HEK293 (cell line): ENCODE measurements at regions not wholly inside any gene's neighbourhood (a gene's known extent, or its start where the extent isn't known, plus 50 kb on each side); places are given as distances from the start of the nearest gene placed in this dataset.

Experiments
- CTCF ChIA-PET: fragments of 350-600 bp; formaldehyde crosslinking; extraction: SDS; loops from one replicate; lab custom pipeline; 2021; ENCODE audit warnings: antibody characterized with exemption; lab: Yijun Ruan, JAX
- POLR2A ChIA-PET: fragments of 300-600 bp; formaldehyde crosslinking; extraction: SDS; loops from one replicate; lab custom pipeline; 2020; ENCODE audit warnings: antibody characterized with exemption, inconsistent platforms; lab: Yijun Ruan, JAX
- H3K27ac ChIP-seq: fragments of 200-500 bp; sonication (Bioruptor generic); 2 replicates; pipeline ENCODE4 v1.5.1; 2014; ENCODE audit warnings: low read depth, low read length, control low read depth, inconsistent platforms; ENCODE audit errors: extremely low read depth
- H3K36me3 ChIP-seq, 2 experiments: fragments of 200-500 bp in 1 of 2; sonication (Bioruptor generic) in 1 of 2; 1 replicate in 1 of 2; 2 replicates in 1 of 2; pipeline ENCODE4 v1.5.1; 2014 to 2017; ENCODE audit warnings: inconsistent platforms in 2 of 2, low read length in 2 of 2; ENCODE audit not compliant: control insufficient read depth in 2 of 2, insufficient read depth in 1 of 2
- H3K4me1 ChIP-seq: fragments of 200-500 bp; sonication (Bioruptor generic); 2 replicates; pipeline ENCODE4 v1.5.1; 2014; ENCODE audit warnings: mild to moderate bottlenecking, low read length, inconsistent platforms; ENCODE audit not compliant: control insufficient read depth, insufficient read depth
- H3K4me3 ChIP-seq: 2 replicates; pipeline ENCODE4 v1.5.1; 2011; ENCODE audit warnings: low read depth, mild to moderate bottlenecking, control low read depth, low read length, moderate library complexity
- H3K9me3 ChIP-seq: fragments of 200-500 bp; sonication (Bioruptor generic); 2 replicates; pipeline ENCODE4 v1.5.1; 2014; ENCODE audit warnings: low read depth, low read length, inconsistent platforms; ENCODE audit not compliant: control insufficient read depth, insufficient read depth
- EGR2 ChIP-seq: fragments of 450-650 bp; formaldehyde crosslinking; IDR thresholded peaks from 2 replicates; pipeline ENCODE4 v1.5.1; 2016; ENCODE audit warnings: low read depth, missing biosample characterization, missing genetic modification characterization
- GLI2 ChIP-seq: fragments of 450-650 bp; formaldehyde crosslinking; IDR thresholded peaks from 2 replicates; pipeline ENCODE4; 2017; ENCODE audit warnings: missing biosample characterization, missing genetic modification characterization, low read depth, borderline replicate concordance
- SP7 ChIP-seq: fragments of 450-650 bp; formaldehyde crosslinking; IDR thresholded peaks from 2 replicates; pipeline ENCODE4 v1.5.1; 2016; ENCODE audit warnings: missing biosample characterization, missing genetic modification characterization
- ZBTB48 ChIP-seq: fragments of 450-650 bp; formaldehyde crosslinking; IDR thresholded peaks from 2 replicates; pipeline ENCODE4 v1.5.1; 2016; ENCODE audit warnings: missing biosample characterization, missing genetic modification characterization
- ZFP3 ChIP-seq: fragments of 450-650 bp; formaldehyde crosslinking; IDR thresholded peaks from 2 replicates; pipeline ENCODE4 v1.5.1; 2016; ENCODE audit warnings: low read depth, missing biosample characterization, missing genetic modification characterization
- ZNF16 ChIP-seq: fragments of 450-650 bp; formaldehyde crosslinking; IDR thresholded peaks from 2 replicates; pipeline ENCODE4 v1.5.1; 2016; ENCODE audit warnings: low read depth, missing biosample characterization, missing genetic modification characterization
- ZNF223 ChIP-seq: fragments of 450-650 bp; formaldehyde crosslinking; IDR thresholded peaks from 2 replicates; pipeline ENCODE4 v1.5.1; 2016; ENCODE audit warnings: missing biosample characterization, missing genetic modification characterization
- ZNF23 ChIP-seq: fragments of 450-650 bp; formaldehyde crosslinking; IDR thresholded peaks from 2 replicates; pipeline ENCODE4 v1.5.1; 2016; ENCODE audit warnings: missing biosample characterization, missing genetic modification characterization, borderline replicate concordance
- ZNF350 ChIP-seq: fragments of 450-650 bp; formaldehyde crosslinking; IDR thresholded peaks from 2 replicates; pipeline ENCODE4 v1.5.0; 2017; ENCODE audit warnings: missing biosample characterization, mild to moderate bottlenecking, missing genetic modification characterization
- ZNF473 ChIP-seq: fragments of 450-650 bp; formaldehyde crosslinking; IDR thresholded peaks from 2 replicates; pipeline ENCODE4 v1.5.1; 2017; ENCODE audit warnings: missing biosample characterization, missing genetic modification characterization
- ZNF501 ChIP-seq: fragments of 450-650 bp; formaldehyde crosslinking; IDR thresholded peaks from 2 replicates; pipeline ENCODE4 v1.5.1; 2016; ENCODE audit warnings: missing biosample characterization, missing genetic modification characterization
- ZNF521 ChIP-seq: fragments of 450-650 bp; formaldehyde crosslinking; IDR thresholded peaks from 2 replicates; pipeline ENCODE4 v1.5.1; 2017; ENCODE audit warnings: missing biosample characterization, mild to moderate bottlenecking, missing genetic modification characterization
- ZNF701 ChIP-seq: fragments of 450-650 bp; formaldehyde crosslinking; IDR thresholded peaks from 2 replicates; pipeline ENCODE4 v1.5.1; 2016; ENCODE audit warnings: missing biosample characterization, missing genetic modification characterization
- ZNF768 ChIP-seq: fragments of 450-650 bp; formaldehyde crosslinking; IDR thresholded peaks from 2 replicates; pipeline ENCODE4 v1.5.1; 2018; ENCODE audit warnings: missing biosample characterization, mild to moderate bottlenecking, missing genetic modification characterization
- ZNF791 ChIP-seq: fragments of 450-650 bp; formaldehyde crosslinking; IDR thresholded peaks from 2 replicates; pipeline ENCODE4 v1.5.1; 2016; ENCODE audit warnings: missing biosample characterization, missing genetic modification characterization
- ZSCAN23 ChIP-seq: fragments of 450-650 bp; formaldehyde crosslinking; IDR thresholded peaks from 2 replicates; pipeline ENCODE4 v1.5.1; 2016; ENCODE audit warnings: missing biosample characterization, missing genetic modification characterization
- TF ChIP-seq, protein P1 (sequence below): fragments of 450-650 bp; formaldehyde crosslinking; IDR thresholded peaks from 2 replicates; pipeline ENCODE4; 2016; ENCODE audit warnings: missing biosample characterization, missing genetic modification characterization
- TF ChIP-seq, protein P2 (sequence below): fragments of 450-650 bp; formaldehyde crosslinking; IDR thresholded peaks from 2 replicates; pipeline ENCODE4 v1.5.1; 2016; ENCODE audit warnings: missing biosample characterization, missing genetic modification characterization
- TF ChIP-seq, protein P3 (sequence below): fragments of 450-650 bp; formaldehyde crosslinking; IDR thresholded peaks from 2 replicates; pipeline ENCODE4 v1.5.1; 2017; ENCODE audit warnings: missing biosample characterization, missing genetic modification characterization
- TF ChIP-seq, protein P4 (sequence below): fragments of 450-650 bp; formaldehyde crosslinking; IDR thresholded peaks from 2 replicates; pipeline ENCODE4 v1.5.1; 2017; ENCODE audit warnings: missing biosample characterization, missing genetic modification characterization
- TF ChIP-seq, protein P5 (sequence below): fragments of 450-650 bp; formaldehyde crosslinking; IDR thresholded peaks from 2 replicates; pipeline ENCODE4 v1.5.1; 2016; ENCODE audit warnings: missing biosample characterization, missing genetic modification characterization

DNA sequence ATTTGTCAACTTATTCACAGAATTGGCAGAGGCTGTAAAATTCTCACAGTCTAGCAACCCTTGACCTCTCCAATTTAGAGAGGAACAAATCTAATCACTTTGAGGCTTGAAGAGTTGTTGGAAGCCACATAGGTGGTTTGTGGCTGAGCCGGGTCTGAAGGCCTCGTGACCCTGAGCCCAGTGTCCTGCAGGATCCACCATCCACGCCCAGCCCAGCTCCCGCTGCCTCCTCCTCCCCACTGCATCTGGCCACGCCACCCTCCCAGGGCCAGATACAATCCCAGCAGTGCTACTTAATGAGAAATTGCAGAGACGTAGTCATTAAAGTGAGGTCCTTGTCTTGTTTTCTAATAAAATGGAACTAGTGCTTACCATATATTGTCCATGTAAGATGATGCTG, 81.4 kb upstream of the SHH start (continued):
- TF ChIP-seq ZNF16 (tag by site-specific recombination): no peak

DNA sequence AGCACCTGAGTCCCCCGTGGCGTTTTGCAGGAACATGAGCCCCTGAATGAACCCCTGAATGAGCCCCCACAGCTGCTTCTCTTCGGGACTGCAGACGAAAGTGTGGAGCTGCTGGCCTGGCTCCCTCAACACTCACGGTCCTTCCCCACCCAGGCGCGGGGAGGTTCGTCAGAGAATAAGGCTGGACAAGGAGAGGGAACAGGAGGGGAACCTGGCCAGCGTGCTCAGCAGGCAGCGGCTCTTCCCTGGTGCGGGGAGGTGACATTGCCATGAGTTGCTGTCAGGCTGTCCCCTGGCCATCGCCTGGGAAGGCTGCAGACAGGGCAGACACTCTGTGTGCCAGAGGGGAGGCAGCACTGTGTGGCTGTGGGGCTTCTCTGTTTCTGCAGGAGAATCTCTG, 80.9 kb upstream of the SHH start:
- TF ChIP-seq, protein P1, sequence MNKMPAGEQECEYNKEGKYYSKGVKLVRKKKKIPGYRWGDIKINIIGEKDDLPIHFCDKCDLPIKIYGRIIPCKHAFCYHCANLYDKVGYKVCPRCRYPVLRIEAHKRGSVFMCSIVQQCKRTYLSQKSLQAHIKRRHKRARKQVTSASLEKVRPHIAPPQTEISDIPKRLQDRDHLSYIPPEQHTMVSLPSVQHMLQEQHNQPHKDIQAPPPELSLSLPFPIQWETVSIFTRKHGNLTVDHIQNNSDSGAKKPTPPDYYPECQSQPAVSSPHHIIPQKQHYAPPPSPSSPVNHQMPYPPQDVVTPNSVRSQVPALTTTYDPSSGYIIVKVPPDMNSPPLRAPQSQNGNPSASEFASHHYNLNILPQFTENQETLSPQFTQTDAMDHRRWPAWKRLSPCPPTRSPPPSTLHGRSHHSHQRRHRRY (tag by site-specific recombination): no peak
- TF ChIP-seq ZNF768 (tag by site-specific recombination): no peak
- no peak for TF ChIP-seq ZFP3
- TF ChIP-seq, protein P2, sequence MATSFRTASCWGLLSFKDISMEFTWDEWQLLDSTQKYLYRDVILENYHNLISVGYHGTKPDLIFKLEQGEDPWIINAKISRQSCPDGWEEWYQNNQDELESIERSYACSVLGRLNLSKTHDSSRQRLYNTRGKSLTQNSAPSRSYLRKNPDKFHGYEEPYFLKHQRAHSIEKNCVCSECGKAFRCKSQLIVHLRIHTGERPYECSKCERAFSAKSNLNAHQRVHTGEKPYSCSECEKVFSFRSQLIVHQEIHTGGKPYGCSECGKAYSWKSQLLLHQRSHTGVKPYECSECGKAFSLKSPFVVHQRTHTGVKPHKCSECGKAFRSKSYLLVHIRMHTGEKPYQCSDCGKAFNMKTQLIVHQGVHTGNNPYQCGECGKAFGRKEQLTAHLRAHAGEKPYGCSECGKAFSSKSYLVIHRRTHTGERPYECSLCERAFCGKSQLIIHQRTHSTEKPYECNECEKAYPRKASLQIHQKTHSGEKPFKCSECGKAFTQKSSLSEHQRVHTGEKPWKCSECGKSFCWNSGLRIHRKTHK (tag by site-specific recombination): no peak
- TF ChIP-seq, protein P3, sequence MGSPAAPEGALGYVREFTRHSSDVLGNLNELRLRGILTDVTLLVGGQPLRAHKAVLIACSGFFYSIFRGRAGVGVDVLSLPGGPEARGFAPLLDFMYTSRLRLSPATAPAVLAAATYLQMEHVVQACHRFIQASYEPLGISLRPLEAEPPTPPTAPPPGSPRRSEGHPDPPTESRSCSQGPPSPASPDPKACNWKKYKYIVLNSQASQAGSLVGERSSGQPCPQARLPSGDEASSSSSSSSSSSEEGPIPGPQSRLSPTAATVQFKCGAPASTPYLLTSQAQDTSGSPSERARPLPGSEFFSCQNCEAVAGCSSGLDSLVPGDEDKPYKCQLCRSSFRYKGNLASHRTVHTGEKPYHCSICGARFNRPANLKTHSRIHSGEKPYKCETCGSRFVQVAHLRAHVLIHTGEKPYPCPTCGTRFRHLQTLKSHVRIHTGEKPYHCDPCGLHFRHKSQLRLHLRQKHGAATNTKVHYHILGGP (tag by site-specific recombination): no peak
- H3K4me1 ChIP-seq: no peaks in the 10 kb centered on the region
- H3K36me3 ChIP-seq: no peaks in the 10 kb centered on the region
- no peaks in the 10 kb centered on the region for H3K9me3 ChIP-seq
- H3K4me3 ChIP-seq: no peak overlapping the region
- H3K27ac ChIP-seq: no peak overlapping the region
- POLR2A ChIA-PET: no interaction called here
- CTCF ChIA-PET: no interaction called here

DNA sequence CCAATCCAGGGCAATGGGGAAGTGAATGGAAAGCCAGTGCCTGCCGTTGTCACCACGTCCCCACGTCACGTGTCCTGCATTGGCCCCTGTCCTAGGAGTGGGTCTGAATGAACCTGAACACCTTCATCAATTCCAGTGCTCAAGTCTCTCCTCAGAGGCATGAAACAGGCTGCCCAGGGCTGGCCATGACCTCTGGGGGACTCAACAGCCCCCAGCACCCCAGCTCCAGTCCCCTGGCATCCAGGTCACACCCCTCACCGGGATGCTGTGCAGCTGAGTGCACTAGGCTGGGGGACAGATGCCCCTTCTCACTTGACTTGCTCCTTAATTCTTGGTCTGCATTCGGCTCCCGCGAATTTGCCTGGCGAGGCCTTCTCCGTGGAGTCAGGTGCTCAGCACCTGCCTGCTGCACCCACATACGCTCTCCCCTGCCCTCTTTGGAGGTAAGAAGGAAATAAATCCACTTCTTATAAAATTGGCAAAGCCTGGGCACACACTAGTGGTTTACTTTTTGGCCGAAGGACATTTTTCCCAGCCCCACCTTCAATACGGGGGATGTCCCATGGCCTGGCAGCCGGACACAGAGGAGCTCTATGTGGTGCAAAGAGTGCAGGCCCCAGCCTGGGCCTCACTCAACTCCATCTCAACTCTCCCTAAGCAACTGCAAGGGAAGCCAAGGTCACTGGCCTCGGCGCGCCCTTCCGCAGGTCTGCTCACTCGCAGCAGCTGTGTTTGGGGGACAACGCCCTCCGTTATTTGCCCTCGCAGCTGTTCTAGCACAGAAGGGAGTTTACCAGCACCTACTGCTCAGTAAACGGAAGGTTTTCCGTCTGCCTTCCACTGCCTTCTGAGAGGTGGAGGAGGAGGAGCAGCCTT, 77.6 kb upstream of the SHH start:
- TF ChIP-seq ZNF23 (tag by site-specific recombination) (no peak), EGR2 (tag by site-specific recombination) (no peak)
- TF ChIP-seq, protein P4, sequence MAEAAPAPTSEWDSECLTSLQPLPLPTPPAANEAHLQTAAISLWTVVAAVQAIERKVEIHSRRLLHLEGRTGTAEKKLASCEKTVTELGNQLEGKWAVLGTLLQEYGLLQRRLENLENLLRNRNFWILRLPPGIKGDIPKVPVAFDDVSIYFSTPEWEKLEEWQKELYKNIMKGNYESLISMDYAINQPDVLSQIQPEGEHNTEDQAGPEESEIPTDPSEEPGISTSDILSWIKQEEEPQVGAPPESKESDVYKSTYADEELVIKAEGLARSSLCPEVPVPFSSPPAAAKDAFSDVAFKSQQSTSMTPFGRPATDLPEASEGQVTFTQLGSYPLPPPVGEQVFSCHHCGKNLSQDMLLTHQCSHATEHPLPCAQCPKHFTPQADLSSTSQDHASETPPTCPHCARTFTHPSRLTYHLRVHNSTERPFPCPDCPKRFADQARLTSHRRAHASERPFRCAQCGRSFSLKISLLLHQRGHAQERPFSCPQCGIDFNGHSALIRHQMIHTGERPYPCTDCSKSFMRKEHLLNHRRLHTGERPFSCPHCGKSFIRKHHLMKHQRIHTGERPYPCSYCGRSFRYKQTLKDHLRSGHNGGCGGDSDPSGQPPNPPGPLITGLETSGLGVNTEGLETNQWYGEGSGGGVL (tag by site-specific recombination): no peak
- Histone ChIP-seq H3K4me3 (no peak overlapping the region), H3K36me3 (no peaks in the 10 kb centered on the region), H3K9me3 (no peaks in the 10 kb centered on the region), H3K27ac (no peak overlapping the region), H3K4me1 (no peaks in the 10 kb centered on the region)
- POLR2A ChIA-PET: no interaction called here
- CTCF ChIA-PET: no interaction called here

DNA sequence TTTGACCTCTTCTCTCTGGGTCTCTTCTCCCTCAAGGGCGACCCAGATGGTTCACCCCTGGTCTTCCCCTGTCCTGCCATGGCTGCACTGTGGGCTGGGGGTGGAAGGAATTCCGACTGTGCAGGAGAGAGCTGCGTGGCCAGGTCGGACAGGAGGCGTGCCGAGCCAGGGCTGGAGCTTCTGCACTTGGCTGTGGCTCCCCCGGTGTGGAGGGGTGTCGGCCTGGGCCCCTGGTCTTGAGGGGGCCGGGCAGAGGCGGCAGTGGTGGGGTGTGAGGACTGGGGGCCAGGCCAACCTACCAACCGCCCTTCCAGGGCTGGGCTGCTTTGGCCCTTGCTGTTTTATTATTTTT, 74.9 kb upstream of the SHH start:
- Histone ChIP-seq H3K4me1 (no peaks in the 10 kb centered on the region), H3K4me3 (no peak overlapping the region), H3K27ac (no peak overlapping the region), H3K36me3 (no peaks in the 10 kb centered on the region), H3K9me3 (no peaks in the 10 kb centered on the region)
- POLR2A ChIA-PET: no interaction called here
- CTCF ChIA-PET: no interaction called here
- TF ChIP-seq SP7 (no peak), ZNF791 (tag by site-specific recombination) (no peak), ZNF350 (tag by site-specific recombination) (no peak), GLI2 (no peak), ZNF473 (tag by site-specific recombination) (no peak), ZSCAN23 (tag by site-specific recombination) (no peak), ZNF521 (tag by site-specific recombination) (no peak), ZNF223 (tag by site-specific recombination) (no peak), ZNF501 (tag by site-specific recombination) (no peak), ZNF701 (tag by site-specific recombination) (no peak), ZBTB48 (tag by site-specific recombination) (no peak)
- TF ChIP-seq, protein P5, sequence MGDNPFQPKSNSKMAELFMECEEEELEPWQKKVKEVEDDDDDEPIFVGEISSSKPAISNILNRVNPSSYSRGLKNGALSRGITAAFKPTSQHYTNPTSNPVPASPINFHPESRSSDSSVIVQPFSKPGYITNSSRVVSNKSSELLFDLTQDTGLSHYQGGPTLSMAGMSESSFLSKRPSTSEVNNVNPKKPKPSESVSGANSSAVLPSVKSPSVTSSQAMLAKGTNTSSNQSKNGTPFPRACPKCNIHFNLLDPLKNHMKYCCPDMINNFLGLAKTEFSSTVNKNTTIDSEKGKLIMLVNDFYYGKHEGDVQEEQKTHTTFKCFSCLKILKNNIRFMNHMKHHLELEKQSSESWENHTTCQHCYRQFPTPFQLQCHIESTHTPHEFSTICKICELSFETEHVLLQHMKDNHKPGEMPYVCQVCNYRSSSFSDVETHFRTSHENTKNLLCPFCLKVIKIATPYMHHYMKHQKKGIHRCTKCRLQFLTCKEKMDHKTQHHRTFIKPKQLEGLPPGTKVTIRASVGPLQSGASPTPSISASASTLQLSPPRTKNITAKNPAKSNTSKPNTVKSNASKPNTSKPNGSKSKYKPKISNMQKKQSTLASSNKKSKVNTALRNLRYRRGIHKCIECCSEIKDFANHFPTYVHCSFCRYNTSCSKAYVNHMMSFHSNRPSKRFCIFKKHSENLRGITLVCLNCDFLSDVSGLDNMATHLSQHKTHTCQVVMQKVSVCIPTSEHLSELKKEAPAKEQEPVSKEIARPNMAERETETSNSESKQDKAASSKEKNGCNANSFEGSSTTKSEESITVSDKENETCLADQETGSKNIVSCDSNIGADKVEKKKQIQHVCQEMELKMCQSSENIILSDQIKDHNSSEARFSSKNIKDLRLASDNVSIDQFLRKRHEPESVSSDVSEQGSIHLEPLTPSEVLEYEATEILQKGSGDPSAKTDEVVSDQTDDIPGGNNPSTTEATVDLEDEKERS (tag by site-specific recombination): no peak
